DOHH2 (cell line): ENCODE measurements at regions not wholly inside any gene's neighbourhood (a gene's known extent, or its start where the extent isn't known, plus 50 kb on each side); places are given as distances from the start of the nearest gene placed in this dataset.

Source experiments
- H3F3A ChIP-seq: fragments of 200-600 bp; sonication (generic), shearing (Covaris generic); 2 replicates; pipeline ENCODE4 v1.6.0; 2016; ENCODE audit warnings: antibody characterized with exemption, mild to moderate bottlenecking; ENCODE audit not compliant: control insufficient read depth, insufficient read depth
- H3K27ac ChIP-seq: fragments of 200-600 bp; sonication (generic); 2 replicates; pipeline ENCODE4 v1.5.1; 2014; ENCODE audit warnings: low read depth, mild to moderate bottlenecking, low read length, moderate library complexity
- H3K27me3 ChIP-seq: fragments of 200-600 bp; sonication (generic); 2 replicates; pipeline ENCODE4 v1.6.1; 2014; ENCODE audit warnings: mild to moderate bottlenecking, low read length, mixed read lengths; ENCODE audit not compliant: control insufficient read depth
- H3K36me3 ChIP-seq: fragments of 200-600 bp; sonication (generic); 2 replicates; pipeline ENCODE4 v1.6.1; 2014; ENCODE audit warnings: mild to moderate bottlenecking, low read length, moderate library complexity, mixed read lengths; ENCODE audit not compliant: control insufficient read depth
- H3K4me1 ChIP-seq: fragments of 200-600 bp; sonication (generic); 2 replicates; pipeline ENCODE4 v1.6.1; 2014; ENCODE audit warnings: mild to moderate bottlenecking, low read length, mixed read lengths; ENCODE audit not compliant: control insufficient read depth
- H3K4me2 ChIP-seq: fragments of 200-600 bp; sonication (generic); 2 replicates; pipeline ENCODE4 v1.6.0; 2014; ENCODE audit warnings: mild to moderate bottlenecking, low read length, moderate library complexity
- H3K4me3 ChIP-seq: fragments of 200-600 bp; sonication (generic); 2 replicates; pipeline ENCODE4 v1.5.1; 2014; ENCODE audit warnings: mild to moderate bottlenecking, low read length, mixed read lengths
- H3K79me2 ChIP-seq: fragments of 200-600 bp; sonication (generic); 2 replicates; pipeline ENCODE4 v1.6.1; 2014; ENCODE audit warnings: mild to moderate bottlenecking, low read length, mixed read lengths; ENCODE audit not compliant: control insufficient read depth
- H3K9me2 ChIP-seq: fragments of 200-600 bp; sonication (generic); replicated peaks from 2 replicates; pipeline ENCODE4 v1.6.1; 2014; ENCODE audit warnings: mild to moderate bottlenecking, low read length, mixed read lengths; ENCODE audit not compliant: control insufficient read depth
- H3K9me3 ChIP-seq: fragments of 200-600 bp; sonication (generic); 2 replicates; pipeline ENCODE4 v1.6.1; 2014; ENCODE audit warnings: antibody characterized with exemption, low read length, mixed read lengths; ENCODE audit not compliant: control insufficient read depth, insufficient read depth
- H4K20me1 ChIP-seq: fragments of 200-600 bp; sonication (generic); 2 replicates; pipeline ENCODE4 v1.6.0; 2014; ENCODE audit warnings: low read depth, mild to moderate bottlenecking, antibody characterized with exemption, low read length, moderate library complexity; ENCODE audit not compliant: control insufficient read depth, insufficient read depth
- CTCF ChIP-seq: fragments of 200-600 bp; sonication (generic); IDR thresholded peaks from one replicate; pipeline ENCODE4 v1.5.1; 2014; ENCODE audit warnings: antibody characterized with exemption, mild to moderate bottlenecking, low read depth, low read length; ENCODE audit not compliant: poor library complexity, severe bottlenecking
- EZH2phosphoT487 ChIP-seq: fragments of 200-600 bp; sonication (generic); IDR thresholded peaks from 2 replicates; pipeline ENCODE4 v1.6.1; 2017; ENCODE audit warnings: borderline replicate concordance, mild to moderate bottlenecking, antibody characterized with exemption, low read length, moderate library complexity, mixed read lengths

- Histone ChIP-seq H3K27me3 (no peaks in the 10 kb centered on the region), H3K4me2 (no peak overlapping the region), H3K4me1 (no peaks in the 10 kb centered on the region), H3K4me3 (no peak overlapping the region), H3K79me2 (no peaks in the 10 kb centered on the region), H3F3A (no peaks in the 10 kb centered on the region), H4K20me1 (no peaks in the 10 kb centered on the region), H3K27ac (no peak overlapping the region), H3K9me2 (no peaks in the 10 kb centered on the region), H3K36me3 (no peaks in the 10 kb centered on the region), H3K9me3 (no peaks in the 10 kb centered on the region)
- TF ChIP-seq EZH2phosphoT487 (no peak), CTCF (no peak)
Observed at GRCh38 chr3:31014317-31015040, 120.0 kb upstream of the GADL1 start.

GRCh38 chr3:31016196-31016595, 121.7 kb upstream of the GADL1 start:
- Histone ChIP-seq H3K9me3 (no peaks in the 10 kb centered on the region), H3K27me3 (no peaks in the 10 kb centered on the region)
- TF ChIP-seq EZH2phosphoT487 (no peak), CTCF (no peak)

GRCh38 chr3:31022716-31023115, 128.3 kb upstream of the GADL1 start:
- Histone ChIP-seq H3K4me2 (no peak overlapping the region), H3K27ac (no peak overlapping the region), H3K36me3 (no peaks in the 10 kb centered on the region), H4K20me1 (no peaks in the 10 kb centered on the region), H3K79me2 (no peaks in the 10 kb centered on the region), H3F3A (no peaks in the 10 kb centered on the region), H3K27me3 (no peaks in the 10 kb centered on the region), H3K9me2 (no peaks in the 10 kb centered on the region), H3K4me1 (no peaks in the 10 kb centered on the region), H3K9me3 (no peaks in the 10 kb centered on the region), H3K4me3 (no peak overlapping the region)
- TF ChIP-seq EZH2phosphoT487 (no peak), CTCF (no peak)

More at GRCh38 chr3:31016196-31016595, 121.7 kb upstream of the GADL1 start:
- Histone ChIP-seq H3K9me2 (no peaks in the 10 kb centered on the region), H3K36me3 (no peaks in the 10 kb centered on the region), H3K27ac (no peak overlapping the region), H3F3A (no peaks in the 10 kb centered on the region), H3K79me2 (no peaks in the 10 kb centered on the region), H4K20me1 (no peaks in the 10 kb centered on the region), H3K4me2 (no peak overlapping the region), H3K4me1 (no peaks in the 10 kb centered on the region), H3K4me3 (no peak overlapping the region)
